ENCODE measurements at regions not wholly inside any gene's neighbourhood (a gene's known extent, or its start where the extent isn't known, plus 50 kb on each side); places are given as distances from the start of the nearest gene placed in this dataset.
"Not testable (repeated sequence)": the region's sequence is repeated elsewhere in the genome, so short reads cannot be mapped to it uniquely, and the experiment has no call there.

- DNase-seq: no peak
Observed at GRCh38 chr3:176403531-176403930, 793.8 kb downstream of the TBL1XR1 start.

GRCh38 chr3:176401211-176401610 is 796.1 kb downstream of the TBL1XR1 start:
- no peak for DNase-seq

- no peak for DNase-seq
Observed at GRCh38 chr3:176399193-176399592, 798.1 kb downstream of the TBL1XR1 start.

GRCh38 chr3:176395240-176395639 is 802.0 kb downstream of the TBL1XR1 start:
- DNase-seq: no peak

GRCh38 chr3:176378789-176379188 is 818.5 kb downstream of the TBL1XR1 start:
- no peak for DNase-seq

GRCh38 chr3:176376531-176376930 is 820.8 kb downstream of the TBL1XR1 start:
- DNase-seq: no peak

- no peak for DNase-seq
Observed at GRCh38 chr3:176375519-176375918, 821.8 kb downstream of the TBL1XR1 start.

- DNase-seq: no peak
Observed at GRCh38 chr3:176362191-176362731, 835.0 kb downstream of the TBL1XR1 start.

- no peak for DNase-seq
Observed at GRCh38 chr3:176359211-176359610, 838.1 kb downstream of the TBL1XR1 start.

- no peak for DNase-seq
Observed at GRCh38 chr3:176357891-176358290, 839.4 kb downstream of the TBL1XR1 start.

- no peak for DNase-seq
Observed at GRCh38 chr3:176354843-176355242, 842.4 kb downstream of the TBL1XR1 start.

- DNase-seq: no peak
Observed at GRCh38 chr3:176352716-176353334, 844.5 kb downstream of the TBL1XR1 start.

- DNase-seq: no peak
Observed at GRCh38 chr3:176351408-176351807, 845.9 kb downstream of the TBL1XR1 start.

- no peak for DNase-seq
Observed at GRCh38 chr3:176349706-176350105, 847.6 kb downstream of the TBL1XR1 start.

- DNase-seq: no peak
Observed at GRCh38 chr3:176347424-176348146, 849.7 kb downstream of the TBL1XR1 start.

GRCh38 chr3:176341963-176342362 is 855.3 kb downstream of the TBL1XR1 start:
- no peak for DNase-seq

- no peak for DNase-seq
Observed at GRCh38 chr3:176328666-176329065, 868.6 kb downstream of the TBL1XR1 start.

- DNase-seq: no peak
Observed at GRCh38 chr3:176328198-176328597, 869.1 kb downstream of the TBL1XR1 start.

GRCh38 chr3:176326894-176327490 is 870.3 kb downstream of the TBL1XR1 start:
- not testable (repeated sequence) for DNase-seq

- not testable (repeated sequence) for DNase-seq
Observed at GRCh38 chr3:176321532-176321931, 875.8 kb downstream of the TBL1XR1 start.

- no peak for DNase-seq
Observed at GRCh38 chr3:176321099-176321498, 876.2 kb downstream of the TBL1XR1 start.

- no peak for DNase-seq
Observed at GRCh38 chr3:176313426-176313825, 883.9 kb downstream of the TBL1XR1 start.

- no peak for DNase-seq
Observed at GRCh38 chr3:176310641-176311040, 886.6 kb downstream of the TBL1XR1 start.

GRCh38 chr3:176302271-176302670 is 895.0 kb downstream of the TBL1XR1 start:
- DNase-seq: no peak
